ENCODE measurements at regions not wholly inside any gene's neighbourhood (a gene's known extent, or its start where the extent isn't known, plus 50 kb on each side); places are given as distances from the start of the nearest gene placed in this dataset.
A peak's percentile ranks its signal among the peaks of the same experiment; 100 is the strongest.

GRCh38 chr6:74875193-74875592 lies 330.7 kb downstream of the COL12A1 start:
- Mint-ChIP-seq H3K4me3 (ENCODE audit: unreplicated experiment) (no peak overlapping the region), H3K36me3 (ENCODE audit: unreplicated experiment) (peaks cover 9% of the 10 kb centered on the region), H3K4me1 (ENCODE audit: unreplicated experiment) (peaks cover 78% of the 10 kb centered on the region), H3K27ac (ENCODE audit: unreplicated experiment) (peak overlapping the region; percentile 66), H3K27me3 (ENCODE audit: unreplicated experiment) (no peaks in the 10 kb centered on the region), H3K9me3 (ENCODE audit: unreplicated experiment) (peaks cover 24% of the 10 kb centered on the region)
- no peak for TF ChIP-seq CTCF (IDR thresholded peaks at IDR 0.05)
- DNase-seq (ENCODE audit: extremely low spot score, unreplicated experiment): no peak

- Mint-ChIP-seq H3K27ac (ENCODE audit: unreplicated experiment) (peak overlapping the region; percentile 92), H3K36me3 (ENCODE audit: unreplicated experiment) (peaks cover 9% of the 10 kb centered on the region), H3K9me3 (ENCODE audit: unreplicated experiment) (peaks cover 20% of the 10 kb centered on the region), H3K4me1 (ENCODE audit: unreplicated experiment) (peaks cover 57% of the 10 kb centered on the region), H3K4me3 (ENCODE audit: unreplicated experiment) (no peak overlapping the region), H3K27me3 (ENCODE audit: unreplicated experiment) (no peaks in the 10 kb centered on the region)
- no peak for TF ChIP-seq CTCF (IDR thresholded peaks at IDR 0.05)
- DNase-seq (ENCODE audit: extremely low spot score, unreplicated experiment): no peak
These were observed 332.9 kb downstream of the COL12A1 start for GRCh38 chr6:74872754-74873476.

GRCh38 chr6:74871757-74872156 lies 334.1 kb downstream of the COL12A1 start:
- H3K27me3 Mint-ChIP-seq (ENCODE audit: unreplicated experiment): no peaks in the 10 kb centered on the region
- H3K9me3 Mint-ChIP-seq (ENCODE audit: unreplicated experiment): peaks cover 27% of the 10 kb centered on the region
- H3K4me3 Mint-ChIP-seq (ENCODE audit: unreplicated experiment): peak overlapping the region; percentile 11
- H3K27ac Mint-ChIP-seq (ENCODE audit: unreplicated experiment): peak overlapping the region; percentile 92
- H3K36me3 Mint-ChIP-seq (ENCODE audit: unreplicated experiment): peaks cover 9% of the 10 kb centered on the region
- no peak for TF ChIP-seq CTCF (IDR thresholded peaks at IDR 0.05)
- DNase-seq (ENCODE audit: extremely low spot score, unreplicated experiment): no peak
- peaks cover 67% of the 10 kb centered on the region for H3K4me1 Mint-ChIP-seq (ENCODE audit: unreplicated experiment)

DNA sequence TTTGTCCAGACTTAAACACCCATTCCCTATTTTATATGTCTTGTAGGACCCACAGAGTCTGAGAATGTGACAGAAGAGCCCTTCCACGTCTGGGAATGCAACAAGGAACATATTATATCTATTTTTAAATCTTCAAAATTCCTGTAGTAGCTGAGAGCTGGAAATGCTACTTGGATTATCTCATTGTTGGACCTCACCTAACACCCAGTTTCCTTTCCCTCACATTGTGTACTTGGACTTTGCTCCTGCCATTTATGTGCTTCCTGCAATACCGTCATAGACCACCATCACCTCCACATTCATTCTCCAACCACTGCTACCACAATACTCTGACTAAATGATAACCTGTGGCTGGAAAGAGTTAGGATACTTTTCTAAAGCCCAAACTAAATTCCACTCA lies 335.4 kb downstream of the COL12A1 start:
- Mint-ChIP-seq H3K27ac (ENCODE audit: unreplicated experiment) (peak overlapping the region; percentile 92), H3K9me3 (ENCODE audit: unreplicated experiment) (peaks cover 25% of the 10 kb centered on the region), H3K4me1 (ENCODE audit: unreplicated experiment) (peaks cover 63% of the 10 kb centered on the region), H3K36me3 (ENCODE audit: unreplicated experiment) (peaks cover 4% of the 10 kb centered on the region), H3K4me3 (ENCODE audit: unreplicated experiment) (peak overlapping the region; percentile 11), H3K27me3 (ENCODE audit: unreplicated experiment) (no peaks in the 10 kb centered on the region)
- peak; percentile 43 for TF ChIP-seq CTCF (IDR thresholded peaks at IDR 0.05)
- no peak for DNase-seq (ENCODE audit: extremely low spot score, unreplicated experiment)

DNA sequence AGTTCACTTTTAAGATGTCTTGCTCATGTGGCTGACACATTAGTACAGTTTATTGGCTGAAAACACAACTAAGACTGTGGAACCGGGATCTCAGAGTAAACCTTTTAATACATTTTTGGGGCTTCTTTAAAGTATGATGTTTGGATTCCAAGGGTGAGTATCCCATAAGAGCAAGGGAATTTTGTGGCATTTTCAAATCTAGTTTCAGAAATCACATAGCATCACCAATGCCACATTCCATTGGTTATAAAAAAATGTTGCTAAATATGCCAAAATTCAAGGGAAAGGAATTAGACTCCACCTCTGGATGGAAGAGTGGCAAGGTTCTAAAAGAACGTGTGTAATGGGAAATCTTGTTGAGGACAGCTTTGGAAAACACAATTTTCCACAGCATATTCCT lies 338.6 kb downstream of the COL12A1 start:
- H3K27ac Mint-ChIP-seq (ENCODE audit: unreplicated experiment): peak overlapping the region; percentile 36
- peaks cover 49% of the 10 kb centered on the region for H3K4me1 Mint-ChIP-seq (ENCODE audit: unreplicated experiment)
- H3K36me3 Mint-ChIP-seq (ENCODE audit: unreplicated experiment): peaks cover 5% of the 10 kb centered on the region
- DNase-seq (ENCODE audit: extremely low spot score, unreplicated experiment): no peak
- no peak for TF ChIP-seq CTCF (IDR thresholded peaks at IDR 0.05)
- no peaks in the 10 kb centered on the region for H3K27me3 Mint-ChIP-seq (ENCODE audit: unreplicated experiment)
- H3K9me3 Mint-ChIP-seq (ENCODE audit: unreplicated experiment): peaks cover 24% of the 10 kb centered on the region
- H3K4me3 Mint-ChIP-seq (ENCODE audit: unreplicated experiment): no peak overlapping the region
